Gastrocnemius medialis (tissue), 4 donors: ENCODE measurements at regions not wholly inside any gene's neighbourhood (a gene's known extent, or its start where the extent isn't known, plus 50 kb on each side); places are given as distances from the start of the nearest gene placed in this dataset.
A peak's percentile ranks its signal among the peaks of the same experiment; 100 is the strongest.

ENCODE experiments used
- ATAC-seq, 2 donors: fragments of 150-250 bp; one replicate each; pipeline ENCODE4 v1.9.1; 2016
- DNase-seq, 2 donors: peaks; one replicate each; pipeline ENCODE4 v3.0.0-alpha.2; 2019
- H3K27ac ChIP-seq, 4 donors: fragments of 200-600 bp; sonication (generic); 1 replicate in 1 of 4; 2 replicates in 3 of 4; pipeline ENCODE4 v1.5.1; 2016 to 2018; ENCODE audit warnings: mild to moderate bottlenecking in 2 of 4, moderate library complexity in 1 of 4
- H3K27me3 ChIP-seq, 3 donors: fragments of 200-600 bp; sonication (generic) in 2 of 3; 1 replicate in 1 of 3; 2 replicates in 2 of 3; pipeline versions ENCODE4 v1.5.1 to v1.6.0; 2016 to 2019; ENCODE audit warnings: mild to moderate bottlenecking in 1 of 3, moderate library complexity in 1 of 3
- H3K36me3 ChIP-seq, 2 donors: fragments of 200-600 bp; sonication (generic) in 1 of 2; one replicate each; pipeline ENCODE4 v1.5.1; 2017 to 2018
- H3K4me1 ChIP-seq, 2 donors: fragments of 200-600 bp; sonication (generic) in 1 of 2; one replicate each; pipeline ENCODE4 v1.5.1; 2016 to 2017; ENCODE audit warnings: mild to moderate bottlenecking in 2 of 2
- H3K4me3 ChIP-seq, 4 donors: fragments of 200-600 bp; sonication (generic) in 3 of 4; 1 replicate in 1 of 4; 2 replicates in 3 of 4; pipeline ENCODE4 v1.5.1; 2016 to 2019; ENCODE audit warnings: mild to moderate bottlenecking in 2 of 4
- H3K9me3 ChIP-seq, 3 donors: fragments of 200-600 bp; sonication (generic) in 2 of 3; 1 replicate in 1 of 3; 2 replicates in 2 of 3; pipeline ENCODE4 v1.5.1; 2016 to 2019
- POLR2A ChIP-seq, 2 donors: fragments of 450-650 bp; IDR thresholded peaks; one replicate each; pipeline ENCODE4 v1.6.1; 2017; ENCODE audit warnings: antibody characterized with exemption in 2 of 2, mild to moderate bottlenecking in 2 of 2, moderate library complexity in 2 of 2
- in situ Hi-C, 4 donors: fragments of 200-750 bp; cut with MboI; loops; one replicate each; pipeline versions ENCODE4 v1.15.0 to v1.8.0; 2017; ENCODE audit warnings: low sequenced_read_pairs in 4 of 4
- intact Hi-C: fragments of 100-400 bp; cut with DNase I; formaldehyde crosslinking; loops from one replicate; pipeline ENCODE4 v1.15.1; 2023; ENCODE audit warnings: low total_unique reads
- TF ChIP-seq, protein P1 (sequence below), 5 experiments: fragments of 450-650 bp in 3 of 5; fragments of 200-600 bp in 2 of 5; sonication (generic) in 2 of 5; IDR thresholded peaks in 4 of 5; conservative IDR thresholded peaks in 1 of 5; 1 replicate in 4 of 5; 2 replicates in 1 of 5; pipeline ENCODE4 v1.5.1; 2016 to 2019; ENCODE audit warnings: antibody characterized with exemption in 5 of 5, mild to moderate bottlenecking in 3 of 5, moderate library complexity in 3 of 5

GRCh38 chr13:91151921-91152320, 195.6 kb upstream of the MIR17HG start:
- H3K4me3 ChIP-seq: no peak overlapping the region
- no peak overlapping the region for H3K27ac ChIP-seq
- ATAC-seq (no peak), DNase-seq (no peak)
- H3K9me3 ChIP-seq: no peaks in the 10 kb centered on the region
- H3K27me3 ChIP-seq: peaks cover 0 to 5% (median 0%) of the 10 kb centered on the region in 3 donors
- TF ChIP-seq POLR2A (IDR thresholded peaks at IDR 0.05): no peak
- TF ChIP-seq, protein P1, sequence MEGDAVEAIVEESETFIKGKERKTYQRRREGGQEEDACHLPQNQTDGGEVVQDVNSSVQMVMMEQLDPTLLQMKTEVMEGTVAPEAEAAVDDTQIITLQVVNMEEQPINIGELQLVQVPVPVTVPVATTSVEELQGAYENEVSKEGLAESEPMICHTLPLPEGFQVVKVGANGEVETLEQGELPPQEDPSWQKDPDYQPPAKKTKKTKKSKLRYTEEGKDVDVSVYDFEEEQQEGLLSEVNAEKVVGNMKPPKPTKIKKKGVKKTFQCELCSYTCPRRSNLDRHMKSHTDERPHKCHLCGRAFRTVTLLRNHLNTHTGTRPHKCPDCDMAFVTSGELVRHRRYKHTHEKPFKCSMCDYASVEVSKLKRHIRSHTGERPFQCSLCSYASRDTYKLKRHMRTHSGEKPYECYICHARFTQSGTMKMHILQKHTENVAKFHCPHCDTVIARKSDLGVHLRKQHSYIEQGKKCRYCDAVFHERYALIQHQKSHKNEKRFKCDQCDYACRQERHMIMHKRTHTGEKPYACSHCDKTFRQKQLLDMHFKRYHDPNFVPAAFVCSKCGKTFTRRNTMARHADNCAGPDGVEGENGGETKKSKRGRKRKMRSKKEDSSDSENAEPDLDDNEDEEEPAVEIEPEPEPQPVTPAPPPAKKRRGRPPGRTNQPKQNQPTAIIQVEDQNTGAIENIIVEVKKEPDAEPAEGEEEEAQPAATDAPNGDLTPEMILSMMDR (IDR thresholded peaks at IDR 0.05 in 4 of 5, conservative IDR thresholded peaks at IDR 0.05 in 1 of 5): no peak
- intact Hi-C loops: no loop called here
- in situ Hi-C loops: no loop called here
- H3K4me1 ChIP-seq: no peaks in the 10 kb centered on the region
- no peaks in the 10 kb centered on the region for H3K36me3 ChIP-seq

GRCh38 chr13:91153372-91153771, 194.1 kb upstream of the MIR17HG start:
- Histone ChIP-seq H3K4me3 (no peak overlapping the region), H3K27me3 (peaks cover 0 to 7% (median 0%) of the 10 kb centered on the region in 3 donors), H3K27ac (no peak overlapping the region), H3K4me1 (no peaks in the 10 kb centered on the region), H3K36me3 (no peaks in the 10 kb centered on the region), H3K9me3 (no peaks in the 10 kb centered on the region)
- in situ Hi-C loops (no loop called here), intact Hi-C loops (no loop called here)
- ATAC-seq (no peak), DNase-seq (no peak)
- no peak for TF ChIP-seq POLR2A (IDR thresholded peaks at IDR 0.05)
- TF ChIP-seq, protein P1 (IDR thresholded peaks at IDR 0.05 in 4 of 5, conservative IDR thresholded peaks at IDR 0.05 in 1 of 5): no peak

- Histone ChIP-seq H3K27ac (no peak overlapping the region), H3K9me3 (no peaks in the 10 kb centered on the region), H3K4me3 (no peak overlapping the region)
These were observed 192.7 kb upstream of the MIR17HG start for GRCh38 chr13:91154558-91155353.

GRCh38 chr13:91155512-91156114, 191.9 kb upstream of the MIR17HG start:
- Histone ChIP-seq H3K36me3 (no peaks in the 10 kb centered on the region), H3K9me3 (no peaks in the 10 kb centered on the region), H3K4me3 (no peak overlapping the region), H3K27ac (no peak overlapping the region), H3K4me1 (no peaks in the 10 kb centered on the region), H3K27me3 (peaks cover 0 to 7% (median 0%) of the 10 kb centered on the region in 3 donors)
- TF ChIP-seq POLR2A (IDR thresholded peaks at IDR 0.05): no peak
- TF ChIP-seq, protein P1 (IDR thresholded peaks at IDR 0.05 in 4 of 5, conservative IDR thresholded peaks at IDR 0.05 in 1 of 5): no peak
- ATAC-seq: no peak
- no peak for DNase-seq
- intact Hi-C loops (no loop called here), in situ Hi-C loops (no loop called here)

More at GRCh38 chr13:91154558-91155353, 192.7 kb upstream of the MIR17HG start:
- Histone ChIP-seq H3K27me3 (peaks cover 0 to 7% (median 0%) of the 10 kb centered on the region in 3 donors), H3K36me3 (no peaks in the 10 kb centered on the region), H3K4me1 (no peaks in the 10 kb centered on the region)
- DNase-seq (no peak), ATAC-seq (peak in 1 of 2 donors; percentile 30)
- in situ Hi-C loops: no loop called here
- TF ChIP-seq, protein P1 (IDR thresholded peaks at IDR 0.05 in 4 of 5, conservative IDR thresholded peaks at IDR 0.05 in 1 of 5): no peak
- TF ChIP-seq POLR2A (IDR thresholded peaks at IDR 0.05): no peak
- intact Hi-C loops: no loop called here
